ENCODE measurements at regions not wholly inside any gene's neighbourhood (a gene's known extent, or its start where the extent isn't known, plus 50 kb on each side); places are given as distances from the start of the nearest gene placed in this dataset.

DNA sequence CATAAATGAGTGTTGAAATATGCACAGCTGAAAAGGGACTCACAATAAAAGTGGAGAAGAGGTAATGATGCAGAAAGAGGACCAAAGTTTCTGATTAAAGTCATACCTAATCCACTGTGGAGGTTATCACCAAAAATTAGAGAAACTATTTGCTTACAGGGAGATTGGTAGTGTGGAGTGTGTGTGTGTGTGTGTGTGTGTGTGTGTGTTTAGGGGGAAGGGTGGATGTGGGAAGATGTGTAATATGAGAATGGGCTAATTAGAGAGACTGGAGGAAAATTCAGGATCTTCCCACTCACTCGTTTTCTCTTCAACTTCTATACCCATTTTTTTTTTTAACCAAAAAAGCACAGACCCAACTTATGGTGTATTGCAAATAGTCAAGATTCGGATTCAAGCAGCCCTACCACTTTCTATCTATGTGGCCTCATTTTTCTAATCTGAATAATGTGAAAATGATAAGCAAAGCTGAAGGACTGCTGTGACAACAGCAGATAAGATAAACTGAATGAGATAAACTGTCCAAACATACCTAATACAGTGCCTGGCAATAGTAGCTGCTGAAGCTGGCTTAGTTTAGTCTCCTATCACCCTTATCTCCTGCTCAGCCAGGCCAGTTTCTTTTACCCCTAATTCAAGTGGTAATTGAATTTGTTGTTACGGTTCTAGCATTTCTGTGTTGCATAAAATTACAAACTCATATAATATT is 501.1 kb downstream of the KDM4C start:
- TF ChIP-seq, protein P1, sequence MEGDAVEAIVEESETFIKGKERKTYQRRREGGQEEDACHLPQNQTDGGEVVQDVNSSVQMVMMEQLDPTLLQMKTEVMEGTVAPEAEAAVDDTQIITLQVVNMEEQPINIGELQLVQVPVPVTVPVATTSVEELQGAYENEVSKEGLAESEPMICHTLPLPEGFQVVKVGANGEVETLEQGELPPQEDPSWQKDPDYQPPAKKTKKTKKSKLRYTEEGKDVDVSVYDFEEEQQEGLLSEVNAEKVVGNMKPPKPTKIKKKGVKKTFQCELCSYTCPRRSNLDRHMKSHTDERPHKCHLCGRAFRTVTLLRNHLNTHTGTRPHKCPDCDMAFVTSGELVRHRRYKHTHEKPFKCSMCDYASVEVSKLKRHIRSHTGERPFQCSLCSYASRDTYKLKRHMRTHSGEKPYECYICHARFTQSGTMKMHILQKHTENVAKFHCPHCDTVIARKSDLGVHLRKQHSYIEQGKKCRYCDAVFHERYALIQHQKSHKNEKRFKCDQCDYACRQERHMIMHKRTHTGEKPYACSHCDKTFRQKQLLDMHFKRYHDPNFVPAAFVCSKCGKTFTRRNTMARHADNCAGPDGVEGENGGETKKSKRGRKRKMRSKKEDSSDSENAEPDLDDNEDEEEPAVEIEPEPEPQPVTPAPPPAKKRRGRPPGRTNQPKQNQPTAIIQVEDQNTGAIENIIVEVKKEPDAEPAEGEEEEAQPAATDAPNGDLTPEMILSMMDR (IDR thresholded peaks at IDR 0.05; ENCODE audit: insufficient read depth, low read depth, low read length) = no peak
- no peak for TF ChIP-seq EZH2 (IDR thresholded peaks at IDR 0.05; ENCODE audit: insufficient read depth, low read length)

Data from astrocyte (in vitro differentiated cells and primary cell).